MM.1S (cell line): ENCODE measurements at regions not wholly inside any gene's neighbourhood (a gene's known extent, or its start where the extent isn't known, plus 50 kb on each side); places are given as distances from the start of the nearest gene placed in this dataset.

ENCODE experiments used
- CTCF ChIP-seq: fragments of 300-600 bp; sonication (generic); IDR thresholded peaks from 2 replicates; pipeline ENCODE4 v1.5.1; 2016; ENCODE audit warnings: antibody characterized with exemption, low read length, mixed read lengths
- EZH2 ChIP-seq: fragments of 300-600 bp; sonication (generic); optimal IDR thresholded peaks from 2 replicates; pipeline ENCODE3; 2017; ENCODE audit warnings: low read depth, mild to moderate bottlenecking, antibody characterized with exemption, low read length, mixed read lengths
- EZH2phosphoT487 ChIP-seq: fragments of 300-600 bp; sonication (generic); IDR thresholded peaks from 2 replicates; pipeline ENCODE4 v1.6.1; 2018; ENCODE audit warnings: antibody characterized with exemption, low read length

GRCh38 chrX:3219667-3220066, 126.8 kb downstream of the MXRA5 start:
- no peak for TF ChIP-seq CTCF
- no peak for TF ChIP-seq EZH2
- TF ChIP-seq EZH2phosphoT487 = no peak
